DOHH2 (cell line): ENCODE measurements at regions not wholly inside any gene's neighbourhood (a gene's known extent, or its start where the extent isn't known, plus 50 kb on each side); places are given as distances from the start of the nearest gene placed in this dataset.

Experiments
- H3F3A ChIP-seq: fragments of 200-600 bp; sonication (generic), shearing (Covaris generic); 2 replicates; pipeline ENCODE4 v1.6.0; 2016; ENCODE audit warnings: antibody characterized with exemption, mild to moderate bottlenecking; ENCODE audit not compliant: control insufficient read depth, insufficient read depth
- H3K27ac ChIP-seq: fragments of 200-600 bp; sonication (generic); 2 replicates; pipeline ENCODE4 v1.5.1; 2014; ENCODE audit warnings: low read depth, mild to moderate bottlenecking, low read length, moderate library complexity
- H3K27me3 ChIP-seq: fragments of 200-600 bp; sonication (generic); 2 replicates; pipeline ENCODE4 v1.6.1; 2014; ENCODE audit warnings: mild to moderate bottlenecking, low read length, mixed read lengths; ENCODE audit not compliant: control insufficient read depth
- H3K36me3 ChIP-seq: fragments of 200-600 bp; sonication (generic); 2 replicates; pipeline ENCODE4 v1.6.1; 2014; ENCODE audit warnings: mild to moderate bottlenecking, low read length, moderate library complexity, mixed read lengths; ENCODE audit not compliant: control insufficient read depth
- H3K4me1 ChIP-seq: fragments of 200-600 bp; sonication (generic); 2 replicates; pipeline ENCODE4 v1.6.1; 2014; ENCODE audit warnings: mild to moderate bottlenecking, low read length, mixed read lengths; ENCODE audit not compliant: control insufficient read depth
- H3K4me2 ChIP-seq: fragments of 200-600 bp; sonication (generic); 2 replicates; pipeline ENCODE4 v1.6.0; 2014; ENCODE audit warnings: mild to moderate bottlenecking, low read length, moderate library complexity
- H3K4me3 ChIP-seq: fragments of 200-600 bp; sonication (generic); 2 replicates; pipeline ENCODE4 v1.5.1; 2014; ENCODE audit warnings: mild to moderate bottlenecking, low read length, mixed read lengths
- H3K79me2 ChIP-seq: fragments of 200-600 bp; sonication (generic); 2 replicates; pipeline ENCODE4 v1.6.1; 2014; ENCODE audit warnings: mild to moderate bottlenecking, low read length, mixed read lengths; ENCODE audit not compliant: control insufficient read depth
- H3K9me2 ChIP-seq: fragments of 200-600 bp; sonication (generic); replicated peaks from 2 replicates; pipeline ENCODE4 v1.6.1; 2014; ENCODE audit warnings: mild to moderate bottlenecking, low read length, mixed read lengths; ENCODE audit not compliant: control insufficient read depth
- H3K9me3 ChIP-seq: fragments of 200-600 bp; sonication (generic); 2 replicates; pipeline ENCODE4 v1.6.1; 2014; ENCODE audit warnings: antibody characterized with exemption, low read length, mixed read lengths; ENCODE audit not compliant: control insufficient read depth, insufficient read depth
- H4K20me1 ChIP-seq: fragments of 200-600 bp; sonication (generic); 2 replicates; pipeline ENCODE4 v1.6.0; 2014; ENCODE audit warnings: low read depth, mild to moderate bottlenecking, antibody characterized with exemption, low read length, moderate library complexity; ENCODE audit not compliant: control insufficient read depth, insufficient read depth
- CTCF ChIP-seq: fragments of 200-600 bp; sonication (generic); IDR thresholded peaks from one replicate; pipeline ENCODE4 v1.5.1; 2014; ENCODE audit warnings: antibody characterized with exemption, mild to moderate bottlenecking, low read depth, low read length; ENCODE audit not compliant: poor library complexity, severe bottlenecking
- EZH2phosphoT487 ChIP-seq: fragments of 200-600 bp; sonication (generic); IDR thresholded peaks from 2 replicates; pipeline ENCODE4 v1.6.1; 2017; ENCODE audit warnings: borderline replicate concordance, mild to moderate bottlenecking, antibody characterized with exemption, low read length, moderate library complexity, mixed read lengths

DNA sequence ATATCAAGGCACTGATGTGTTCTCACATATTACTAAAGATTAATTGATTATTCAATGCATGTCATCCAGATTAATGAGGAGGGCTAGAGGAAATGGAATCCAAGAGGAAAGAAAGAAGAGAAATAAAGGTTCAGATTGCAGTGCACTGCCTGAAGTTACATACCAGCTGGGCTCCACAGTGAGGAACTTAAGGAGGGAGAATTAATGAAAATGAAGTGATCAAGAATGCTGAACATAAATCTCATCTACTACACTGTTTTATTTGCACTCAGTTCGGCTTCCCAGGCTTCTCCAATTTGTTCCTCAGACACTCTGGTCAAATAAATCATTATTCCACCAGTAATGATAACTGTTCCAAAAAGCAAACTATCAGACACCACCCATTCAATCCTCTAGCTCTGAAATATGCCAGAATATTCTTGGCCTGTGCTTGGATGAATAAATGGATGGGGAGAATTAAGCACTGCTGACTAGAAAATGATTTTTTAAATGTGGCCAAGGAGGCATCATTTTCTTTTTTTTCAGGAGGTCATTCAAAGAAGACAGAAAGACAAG is 88.6 kb upstream of the FBN2 start:
- no peaks in the 10 kb centered on the region for H3K9me3 ChIP-seq
- no peaks in the 10 kb centered on the region for H3K9me2 ChIP-seq
- H3K4me2 ChIP-seq: no peak overlapping the region
- H3K27me3 ChIP-seq: no peaks in the 10 kb centered on the region
- no peaks in the 10 kb centered on the region for H3K79me2 ChIP-seq
- H4K20me1 ChIP-seq: no peaks in the 10 kb centered on the region
- H3F3A ChIP-seq: no peaks in the 10 kb centered on the region
- H3K4me1 ChIP-seq: no peaks in the 10 kb centered on the region
- no peaks in the 10 kb centered on the region for H3K36me3 ChIP-seq
- TF ChIP-seq EZH2phosphoT487: no peak
- no peak for TF ChIP-seq CTCF
- no peak overlapping the region for H3K27ac ChIP-seq
- no peak overlapping the region for H3K4me3 ChIP-seq

DNA sequence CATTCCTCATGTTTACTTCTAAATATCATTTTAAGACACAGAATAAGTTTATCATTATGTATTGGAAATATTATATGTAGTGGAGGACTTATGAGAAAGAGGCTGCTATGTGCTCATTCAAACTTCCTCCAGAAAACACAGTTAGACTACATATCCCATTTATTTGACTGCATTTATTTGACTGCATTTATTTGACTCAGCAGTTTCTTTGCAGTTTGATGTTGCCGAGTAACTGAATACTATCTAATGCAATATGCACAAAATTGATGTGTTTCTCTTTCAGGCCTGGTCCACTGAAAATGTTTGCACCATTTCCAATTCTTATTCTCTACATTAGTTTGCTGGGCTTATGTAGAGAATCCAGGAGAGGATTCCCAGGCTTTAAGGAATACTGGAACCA is 89.9 kb upstream of the FBN2 start:
- Histone ChIP-seq H3K27ac (no peak overlapping the region), H3K79me2 (no peaks in the 10 kb centered on the region), H3K36me3 (no peaks in the 10 kb centered on the region), H3K9me2 (no peaks in the 10 kb centered on the region), H3K9me3 (no peaks in the 10 kb centered on the region), H3K4me3 (no peak overlapping the region), H3K27me3 (no peaks in the 10 kb centered on the region), H4K20me1 (no peaks in the 10 kb centered on the region), H3K4me1 (no peaks in the 10 kb centered on the region), H3F3A (no peaks in the 10 kb centered on the region), H3K4me2 (no peak overlapping the region)
- TF ChIP-seq EZH2phosphoT487 (no peak), CTCF (no peak)

- Histone ChIP-seq H4K20me1 (no peaks in the 10 kb centered on the region), H3K4me2 (no peak overlapping the region), H3K79me2 (no peaks in the 10 kb centered on the region), H3K9me2 (no peaks in the 10 kb centered on the region), H3K4me3 (no peak overlapping the region), H3K36me3 (no peaks in the 10 kb centered on the region), H3K9me3 (no peaks in the 10 kb centered on the region), H3F3A (no peaks in the 10 kb centered on the region), H3K27me3 (no peaks in the 10 kb centered on the region), H3K4me1 (no peaks in the 10 kb centered on the region), H3K27ac (no peak overlapping the region)
- TF ChIP-seq EZH2phosphoT487 (no peak), CTCF (no peak)
Measured at GRCh38 chr5:128629157-128629556, 91.1 kb upstream of the FBN2 start.
